ENCODE measurements at regions not wholly inside any gene's neighbourhood (a gene's known extent, or its start where the extent isn't known, plus 50 kb on each side); places are given as distances from the start of the nearest gene placed in this dataset.

DNA sequence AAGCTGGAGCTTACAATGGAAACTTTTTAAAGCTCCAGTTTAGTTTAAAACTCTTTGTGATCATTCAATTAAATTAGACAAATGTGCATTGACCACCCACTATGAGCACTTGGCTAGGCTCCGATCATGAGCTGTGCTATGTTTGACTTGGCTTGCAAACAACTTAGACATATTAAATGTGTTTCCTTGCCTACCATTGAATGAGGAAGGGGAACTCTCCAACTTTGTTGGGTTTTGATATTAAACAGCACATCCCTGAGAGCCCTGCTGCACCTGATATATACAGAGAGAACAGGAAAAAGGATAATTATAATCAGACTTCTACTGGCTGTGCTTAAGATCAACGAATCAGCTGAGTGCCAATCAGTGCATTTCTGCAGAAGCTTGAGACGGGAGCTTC is 71.4 kb upstream of the ADGRL3 start:
- H3K4me1 ChIP-seq (ENCODE audit: control insufficient read depth, extremely low read depth, insufficient read depth, low read length), result no peaks in the 10 kb centered on the region
- dilution Hi-C loops (cut with MboI; ENCODE audit: extremely low pct_ligation_motif_present, low sequenced_read_pairs) (no loop called here), intact Hi-C loops (cut with micrococcal nuclease) (no loop called here)
- H3K9me1 ChIP-seq (replicated peaks; ENCODE audit: control insufficient read depth, extremely low read depth, insufficient read depth, low read length), result no peaks in the 10 kb centered on the region
- H3K27ac ChIP-seq (ENCODE audit: insufficient read depth, low read depth, low read length), result no peak overlapping the region
- POLR2A ChIA-PET, result no interaction called here
- H3K9ac ChIP-seq (replicated peaks; ENCODE audit: extremely low read depth, insufficient read depth, low read length), result no peak overlapping the region
- CTCF ChIA-PET, result no interaction called here
- H3K4me3 ChIP-seq (replicated peaks in 1 of 3; ENCODE audit: insufficient read depth in 1 of 3, low read depth in 1 of 3, low read length in 3 of 3), result no peak overlapping the region
- no peaks in the 10 kb centered on the region for H3K9me3 ChIP-seq (replicated peaks; ENCODE audit: control insufficient read depth, insufficient read depth, low read length)
- no peaks in the 10 kb centered on the region for H3K27me3 ChIP-seq (ENCODE audit: control insufficient read depth in 2 of 2, insufficient read depth in 2 of 2, low read length in 2 of 2)
- DNase-seq (ENCODE audit: low read depth, low spot score) (no peak), FAIRE-seq (no peak)
- H3K36me3 ChIP-seq (ENCODE audit: control insufficient read depth in 2 of 2, extremely low read depth in 1 of 2, insufficient read depth in 2 of 2, low read length in 2 of 2), result no peaks in the 10 kb centered on the region
- TF ChIP-seq MYC (IDR thresholded peaks at IDR 0.05; ENCODE audit: low read depth, low read length), result no peak
- no peak for TF ChIP-seq JUN (IDR thresholded peaks at IDR 0.05; ENCODE audit: borderline replicate concordance, insufficient read depth, insufficient read length, low read depth)
- TF ChIP-seq POLR2AphosphoS5 (IDR thresholded peaks at IDR 0.05; ENCODE audit: insufficient read depth, low read depth, low read length), result no peak
- TF ChIP-seq, protein P1, sequence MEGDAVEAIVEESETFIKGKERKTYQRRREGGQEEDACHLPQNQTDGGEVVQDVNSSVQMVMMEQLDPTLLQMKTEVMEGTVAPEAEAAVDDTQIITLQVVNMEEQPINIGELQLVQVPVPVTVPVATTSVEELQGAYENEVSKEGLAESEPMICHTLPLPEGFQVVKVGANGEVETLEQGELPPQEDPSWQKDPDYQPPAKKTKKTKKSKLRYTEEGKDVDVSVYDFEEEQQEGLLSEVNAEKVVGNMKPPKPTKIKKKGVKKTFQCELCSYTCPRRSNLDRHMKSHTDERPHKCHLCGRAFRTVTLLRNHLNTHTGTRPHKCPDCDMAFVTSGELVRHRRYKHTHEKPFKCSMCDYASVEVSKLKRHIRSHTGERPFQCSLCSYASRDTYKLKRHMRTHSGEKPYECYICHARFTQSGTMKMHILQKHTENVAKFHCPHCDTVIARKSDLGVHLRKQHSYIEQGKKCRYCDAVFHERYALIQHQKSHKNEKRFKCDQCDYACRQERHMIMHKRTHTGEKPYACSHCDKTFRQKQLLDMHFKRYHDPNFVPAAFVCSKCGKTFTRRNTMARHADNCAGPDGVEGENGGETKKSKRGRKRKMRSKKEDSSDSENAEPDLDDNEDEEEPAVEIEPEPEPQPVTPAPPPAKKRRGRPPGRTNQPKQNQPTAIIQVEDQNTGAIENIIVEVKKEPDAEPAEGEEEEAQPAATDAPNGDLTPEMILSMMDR (IDR thresholded peaks at IDR 0.05; ENCODE audit: extremely low read depth in 1 of 2, insufficient read depth in 1 of 2, low read depth in 1 of 2, low read length in 2 of 2), result no peak
- TF ChIP-seq, protein P2, sequence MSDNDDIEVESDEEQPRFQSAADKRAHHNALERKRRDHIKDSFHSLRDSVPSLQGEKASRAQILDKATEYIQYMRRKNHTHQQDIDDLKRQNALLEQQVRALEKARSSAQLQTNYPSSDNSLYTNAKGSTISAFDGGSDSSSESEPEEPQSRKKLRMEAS (IDR thresholded peaks at IDR 0.05; ENCODE audit: insufficient read depth, insufficient read length), result no peak
- TF ChIP-seq EZH2 (IDR thresholded peaks at IDR 0.05; ENCODE audit: borderline replicate concordance, low read depth, low read length, severe bottlenecking), result no peak
- no peak for TF ChIP-seq FOS (IDR thresholded peaks at IDR 0.05; ENCODE audit: borderline replicate concordance, insufficient read depth, low read length)
- no peak for TF ChIP-seq GATA2 (IDR thresholded peaks at IDR 0.05; ENCODE audit: insufficient read depth, insufficient read length, low read depth, low read length)
- no peak for TF ChIP-seq POLR2A (IDR thresholded peaks at IDR 0.05; ENCODE audit: low read depth, low read length)
- no peaks in the 10 kb centered on the region for H4K20me1 ChIP-seq (replicated peaks; ENCODE audit: control insufficient read depth, extremely low read depth, insufficient read depth, low read length)
- no peak overlapping the region for H2AFZ ChIP-seq (ENCODE audit: low read depth, low read length)
- H3K79me2 ChIP-seq (ENCODE audit: control insufficient read depth, insufficient read depth, low read length), result no peaks in the 10 kb centered on the region
- no peak overlapping the region for H3K4me2 ChIP-seq (ENCODE audit: insufficient read depth, low read length)
- BruUV-seq (replicated peaks), result no TSS peak
